ENCODE measurements at regions not wholly inside any gene's neighbourhood (a gene's known extent, or its start where the extent isn't known, plus 50 kb on each side); places are given as distances from the start of the nearest gene placed in this dataset.

DNA sequence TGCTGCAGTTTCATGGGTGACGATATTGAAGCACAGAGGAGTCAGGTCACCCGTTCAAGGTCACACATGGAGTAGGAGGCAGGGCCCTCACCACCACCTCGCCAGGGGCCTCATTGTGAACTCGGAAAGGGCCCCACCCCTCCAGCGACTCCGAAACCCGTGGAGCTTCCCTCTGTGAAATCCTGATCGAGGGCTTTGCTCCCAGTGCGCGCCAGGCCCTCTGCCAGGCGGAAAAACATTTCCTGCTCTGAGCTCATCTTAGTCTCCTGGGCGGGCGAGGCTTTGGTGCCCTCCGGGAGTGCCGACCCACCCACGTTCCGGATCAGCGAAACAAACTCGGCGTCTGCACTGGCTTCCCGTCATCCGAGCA is 75.0 kb upstream of the FCN1 start:
- ChIA-PET POLR2A (interaction anchor here (0.5 kb wide), 1 partner anchor 394 kb away, joined by 3 read pairs; no protein-coding TSS in a partner anchor), CTCF (ENCODE audit: low intra/inter-chr PET ratio) (no interaction called here)
- BruUV-seq (replicated peaks): no TSS peak
- Histone ChIP-seq H3K36me3 (ENCODE audit: control insufficient read depth, insufficient read depth, low read length) (no peaks in the 10 kb centered on the region), H3K27me3 (ENCODE audit: control insufficient read depth in 2 of 2, insufficient read depth in 2 of 2, low read length in 2 of 2) (peaks cover 0 to 44% of the 10 kb centered on the region in 2 experiments; a peak in 2 of 5 replicates), H3K9me1 (ENCODE audit: control insufficient read depth, insufficient read depth, low read length) (no peaks in the 10 kb centered on the region), H3K4me1 (replicated peaks in 1 of 2; ENCODE audit: control insufficient read depth in 2 of 2, insufficient read depth in 2 of 2, low read length in 2 of 2) (no peaks in the 10 kb centered on the region), H3K9me3 (replicated peaks; ENCODE audit: control insufficient read depth, insufficient read depth, low read depth, low read length) (no peaks in the 10 kb centered on the region), H3K27ac (ENCODE audit: extremely low read depth, low read depth, low read length) (no peak overlapping the region), H4K20me1 (replicated peaks; ENCODE audit: control insufficient read depth, insufficient read depth, low read length) (no peaks in the 10 kb centered on the region), H3K79me2 (ENCODE audit: control insufficient read depth, insufficient read depth, low read length) (no peaks in the 10 kb centered on the region), H3K4me3 (no peak overlapping the region), H3K9ac (ENCODE audit: insufficient read depth in 1 of 2, low read depth in 2 of 2, low read length in 2 of 2) (no peak overlapping the region), H3K4me2 (ENCODE audit: insufficient read depth, low read length) (no peak overlapping the region), H2AFZ (ENCODE audit: low read depth, low read length) (no peak overlapping the region)
- intact Hi-C loops (cut with micrococcal nuclease): no loop called here
- no peak for TF ChIP-seq MTF1 (CRISPR knock-in tag; IDR thresholded peaks at IDR 0.05; ENCODE audit: borderline replicate concordance)
- no peak for TF ChIP-seq TBL1XR1 (IDR thresholded peaks at IDR 0.05; ENCODE audit: low read length in 2 of 2)
- TF ChIP-seq, protein P1, sequence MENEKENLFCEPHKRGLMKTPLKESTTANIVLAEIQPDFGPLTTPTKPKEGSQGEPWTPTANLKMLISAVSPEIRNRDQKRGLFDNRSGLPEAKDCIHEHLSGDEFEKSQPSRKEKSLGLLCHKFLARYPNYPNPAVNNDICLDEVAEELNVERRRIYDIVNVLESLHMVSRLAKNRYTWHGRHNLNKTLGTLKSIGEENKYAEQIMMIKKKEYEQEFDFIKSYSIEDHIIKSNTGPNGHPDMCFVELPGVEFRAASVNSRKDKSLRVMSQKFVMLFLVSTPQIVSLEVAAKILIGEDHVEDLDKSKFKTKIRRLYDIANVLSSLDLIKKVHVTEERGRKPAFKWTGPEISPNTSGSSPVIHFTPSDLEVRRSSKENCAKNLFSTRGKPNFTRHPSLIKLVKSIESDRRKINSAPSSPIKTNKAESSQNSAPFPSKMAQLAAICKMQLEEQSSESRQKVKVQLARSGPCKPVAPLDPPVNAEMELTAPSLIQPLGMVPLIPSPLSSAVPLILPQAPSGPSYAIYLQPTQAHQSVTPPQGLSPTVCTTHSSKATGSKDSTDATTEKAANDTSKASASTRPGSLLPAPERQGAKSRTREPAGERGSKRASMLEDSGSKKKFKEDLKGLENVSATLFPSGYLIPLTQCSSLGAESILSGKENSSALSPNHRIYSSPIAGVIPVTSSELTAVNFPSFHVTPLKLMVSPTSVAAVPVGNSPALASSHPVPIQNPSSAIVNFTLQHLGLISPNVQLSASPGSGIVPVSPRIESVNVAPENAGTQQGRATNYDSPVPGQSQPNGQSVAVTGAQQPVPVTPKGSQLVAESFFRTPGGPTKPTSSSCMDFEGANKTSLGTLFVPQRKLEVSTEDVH (IDR thresholded peaks at IDR 0.05; ENCODE audit: low read depth, partially characterized antibody): no peak
- TF ChIP-seq MAFG (tag; conservative IDR thresholded peaks at IDR 0.05): no peak
- TF ChIP-seq KDM1A (IDR thresholded peaks at IDR 0.05): no peak
- no peak for TF ChIP-seq ZNF316 (IDR thresholded peaks at IDR 0.05)
- under 1% methylated on average over 17 of the region's 22 CpGs for WGBS (ENCODE audit: insufficient coverage, low coverage, missing lambda C conversion rate)
- ATAC-seq (no peak), DNase-seq (ENCODE audit: extremely low read depth in 1 of 4, low spot score in 3 of 4) (no peak), FAIRE-seq (no peak)
- in situ Hi-C loops (cut with MboI): no loop called here
